Jurkat, Clone E6-1 (cell line): ENCODE measurements at regions not wholly inside any gene's neighbourhood (a gene's known extent, or its start where the extent isn't known, plus 50 kb on each side); places are given as distances from the start of the nearest gene placed in this dataset.

Experiments used
- DNase-seq: peaks from one replicate; pipeline ENCODE4 v3.0.0-alpha.2; 2011; ENCODE audit warnings: low read depth, low spot score
- H3K4me3 ChIP-seq: 2 replicates; pipeline ENCODE4 v1.5.1; 2011; ENCODE audit warnings: mild to moderate bottlenecking, low read length, control low read depth, moderate library complexity

- H3K4me3 ChIP-seq, result no peak overlapping the region
- DNase-seq, result no peak
These were observed 793.3 kb upstream of the SOX9 start for GRCh38 chr17:71327376-71328059.

GRCh38 chr17:71329310-71330098 is 791.3 kb upstream of the SOX9 start:
- H3K4me3 ChIP-seq, result no peak overlapping the region

GRCh38 chr17:71330099-71330375 is 790.8 kb upstream of the SOX9 start:
- H3K4me3 ChIP-seq, result no peak overlapping the region
- DNase-seq, result no peak

More at GRCh38 chr17:71329310-71330098, 791.3 kb upstream of the SOX9 start:
- DNase-seq, result no peak

- H3K4me3 ChIP-seq, result no peak overlapping the region
- no peak for DNase-seq
These were observed 789.0 kb upstream of the SOX9 start for GRCh38 chr17:71331754-71332325.

GRCh38 chr17:71334048-71334751 is 786.6 kb upstream of the SOX9 start:
- no peak for DNase-seq
- no peak overlapping the region for H3K4me3 ChIP-seq

GRCh38 chr17:71335212-71335611 is 785.6 kb upstream of the SOX9 start:
- DNase-seq, result no peak
- no peak overlapping the region for H3K4me3 ChIP-seq

DNA sequence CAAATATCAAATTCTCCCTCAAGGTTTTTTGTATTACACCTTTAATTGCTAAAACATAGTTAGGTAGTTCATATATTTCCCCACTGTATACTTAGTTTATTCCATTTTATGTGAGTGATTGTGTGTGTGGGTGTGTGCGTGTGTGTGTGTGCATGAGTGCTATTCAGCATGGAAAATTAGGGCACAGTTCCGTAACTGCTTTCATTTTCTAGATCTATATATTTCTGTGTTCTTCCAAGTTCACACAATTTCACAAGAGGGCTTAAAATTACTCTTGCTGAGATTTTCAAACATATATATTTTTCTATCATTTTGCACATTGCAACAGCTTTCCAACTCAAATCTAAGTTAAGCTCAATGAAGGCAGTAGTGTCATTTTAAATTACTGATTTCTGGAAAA is 782.9 kb upstream of the SOX9 start:
- no peak overlapping the region for H3K4me3 ChIP-seq
- DNase-seq, result no peak

DNA sequence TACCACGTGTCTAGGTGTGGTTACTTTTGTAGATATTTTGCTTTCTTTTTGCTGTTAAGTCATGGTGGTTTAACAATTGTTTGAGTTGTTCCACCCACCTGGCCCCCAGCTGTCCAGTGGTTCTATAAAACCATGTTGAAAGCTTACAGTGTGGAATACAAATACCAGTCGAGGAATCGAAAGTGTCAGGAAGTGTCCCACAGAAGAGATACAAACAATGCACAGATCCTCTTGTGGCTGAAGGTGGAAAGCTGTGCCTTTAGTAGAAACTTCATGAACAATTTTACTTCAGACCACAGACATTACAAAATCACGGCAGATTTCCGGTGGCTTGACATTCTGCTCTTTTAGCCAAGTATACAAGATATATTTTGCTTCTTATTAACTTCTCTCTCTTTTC is 782.4 kb upstream of the SOX9 start:
- no peak overlapping the region for H3K4me3 ChIP-seq
- DNase-seq, result peak; percentile 3

GRCh38 chr17:71339206-71339605 is 781.6 kb upstream of the SOX9 start:
- no peak for DNase-seq
- no peak overlapping the region for H3K4me3 ChIP-seq

GRCh38 chr17:71342737-71343136 is 778.1 kb upstream of the SOX9 start:
- no peak overlapping the region for H3K4me3 ChIP-seq
- no peak for DNase-seq

DNA sequence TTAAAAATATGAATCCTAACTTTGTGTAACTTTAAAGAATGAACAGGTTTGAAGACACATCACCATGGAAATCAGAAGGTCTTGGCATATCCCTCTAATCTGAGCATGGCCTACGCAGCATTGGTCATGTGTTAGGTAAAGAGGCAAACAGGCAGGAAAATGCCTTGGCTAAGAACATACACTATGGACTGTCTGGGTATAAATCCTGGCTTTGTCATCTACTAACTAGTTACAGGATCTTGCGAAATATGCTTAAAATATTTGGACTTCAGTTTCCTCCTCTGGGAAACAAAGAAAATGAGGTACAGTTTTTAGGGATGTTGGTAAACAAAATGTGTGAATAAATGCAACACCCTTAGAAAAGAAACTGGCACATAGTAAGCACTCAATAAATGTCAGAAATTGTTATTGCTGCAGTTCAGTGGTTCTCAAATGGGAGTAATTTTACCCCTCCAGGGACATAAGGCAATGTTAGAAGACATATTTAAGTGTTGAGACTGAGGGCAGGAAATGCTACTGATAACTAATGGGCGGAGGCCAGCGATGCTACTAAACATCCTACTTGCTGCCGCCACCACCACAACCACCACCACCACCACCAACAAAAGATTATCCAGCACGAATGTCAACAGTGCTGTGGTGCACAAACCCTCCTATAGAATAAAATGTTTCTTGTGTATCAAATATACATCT is 770.8 kb upstream of the SOX9 start:
- DNase-seq, result no peak
- H3K4me3 ChIP-seq, result no peak overlapping the region

DNA sequence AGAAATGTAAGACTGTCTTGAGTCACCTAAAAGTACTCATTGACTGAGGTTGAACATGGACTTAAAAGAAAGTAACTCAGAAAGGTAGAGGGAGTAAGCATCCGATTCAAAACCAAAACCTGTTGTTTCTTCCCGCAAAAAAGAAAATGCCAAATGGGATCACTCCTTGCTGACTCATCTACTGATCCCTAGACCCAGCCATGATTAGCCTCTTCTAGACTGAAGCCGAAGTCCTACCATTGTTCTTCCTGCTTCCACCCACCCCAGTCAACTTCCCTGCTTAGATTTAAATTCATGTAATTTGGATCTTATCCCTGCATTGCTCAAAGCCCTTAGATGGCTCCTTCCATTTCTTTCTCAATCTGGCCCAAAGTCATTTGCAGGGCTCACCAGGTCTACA is 760.5 kb upstream of the SOX9 start:
- no peak overlapping the region for H3K4me3 ChIP-seq
- DNase-seq, result no peak

- no peak overlapping the region for H3K4me3 ChIP-seq
- DNase-seq, result no peak
These were observed 759.0 kb upstream of the SOX9 start for GRCh38 chr17:71361656-71362450.

DNA sequence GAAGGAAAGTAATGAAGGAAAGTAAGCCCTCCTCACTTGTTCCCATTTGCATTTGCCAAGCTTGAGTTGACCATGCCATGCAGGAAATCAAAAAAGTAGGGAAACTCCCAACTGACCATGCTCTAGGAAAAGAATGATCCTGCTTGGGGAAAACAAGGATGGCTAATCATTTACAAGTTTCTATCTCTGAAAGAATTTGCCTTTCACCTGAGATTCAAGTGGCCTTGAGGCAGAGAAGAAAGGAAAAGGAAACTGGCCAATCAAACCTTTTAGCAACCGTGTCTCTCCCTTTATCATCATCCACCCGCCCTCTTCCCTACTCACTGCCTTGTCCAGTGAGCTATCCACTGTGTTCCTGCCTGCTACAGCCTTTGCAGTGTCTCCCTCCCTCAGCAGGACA is 757.2 kb upstream of the SOX9 start:
- no peak for DNase-seq
- H3K4me3 ChIP-seq, result no peak overlapping the region

DNA sequence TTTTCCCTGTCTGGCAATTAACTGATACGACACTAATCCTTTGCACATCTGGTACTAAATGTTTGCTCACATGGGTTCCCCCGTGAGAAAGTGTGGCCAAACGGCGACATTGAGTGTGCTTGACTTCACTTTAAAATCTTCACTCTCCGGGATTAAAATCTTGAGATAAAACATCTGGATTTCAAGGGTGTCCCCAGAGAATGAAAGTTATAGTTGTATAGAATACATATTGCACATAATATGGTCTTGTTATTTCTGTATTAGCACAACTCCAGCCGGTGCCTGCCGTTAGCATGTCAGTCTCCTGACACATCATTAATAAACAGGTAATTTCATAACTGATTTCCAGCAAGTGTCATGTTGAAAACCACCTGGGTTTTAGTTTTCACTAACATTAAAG is 749.0 kb upstream of the SOX9 start:
- no peak for DNase-seq
- no peak overlapping the region for H3K4me3 ChIP-seq

GRCh38 chr17:71375948-71376347 is 744.9 kb upstream of the SOX9 start:
- no peak for DNase-seq
- no peak overlapping the region for H3K4me3 ChIP-seq

DNA sequence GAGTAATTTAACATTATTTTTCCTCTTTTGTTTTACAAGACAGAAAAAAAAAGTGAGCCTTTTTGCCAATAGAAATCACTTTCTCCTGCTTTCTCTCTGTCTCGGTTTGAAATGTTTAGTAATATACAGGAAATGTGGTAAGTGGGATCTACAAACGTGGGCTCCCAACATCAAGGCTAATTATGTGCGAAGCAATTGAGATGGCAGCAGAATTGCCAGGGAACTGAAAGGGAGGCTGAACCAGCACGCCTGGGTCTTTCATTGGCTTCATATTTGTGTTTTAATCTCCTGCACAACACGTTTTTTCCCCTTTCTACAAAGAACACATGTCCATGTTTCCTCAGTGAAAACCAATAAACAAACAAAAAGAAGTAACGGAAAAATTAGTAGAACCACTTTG is 743.9 kb upstream of the SOX9 start:
- no peak overlapping the region for H3K4me3 ChIP-seq

GRCh38 chr17:71378036-71378435 is 742.8 kb upstream of the SOX9 start:
- DNase-seq, result no peak
- no peak overlapping the region for H3K4me3 ChIP-seq

More for the DNA sequence above, 743.9 kb upstream of the SOX9 start:
- no peak for DNase-seq

DNA sequence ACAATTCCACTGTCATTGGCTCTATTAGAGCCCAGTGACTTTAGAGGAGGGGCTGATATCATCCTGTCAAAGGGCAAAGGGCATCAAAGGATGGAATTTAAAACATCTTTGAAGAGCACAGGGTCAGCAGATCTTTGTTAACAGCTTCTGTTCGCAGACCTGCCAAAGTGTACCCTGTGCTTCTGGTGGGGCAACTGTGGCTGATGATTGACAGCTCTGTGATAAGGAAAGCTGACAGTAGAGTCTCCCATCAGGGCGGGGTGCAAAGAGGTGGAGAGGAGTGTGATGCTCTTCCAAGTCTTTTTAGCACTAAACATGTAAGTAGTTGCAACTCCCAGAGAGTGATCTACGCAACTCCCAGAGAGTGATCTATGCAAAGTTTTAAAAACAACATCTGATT is 742.1 kb upstream of the SOX9 start:
- DNase-seq, result no peak

More for the DNA sequence above, 742.1 kb upstream of the SOX9 start:
- no peak overlapping the region for H3K4me3 ChIP-seq
